ENCODE measurements at regions not wholly inside any gene's neighbourhood (a gene's known extent, or its start where the extent isn't known, plus 50 kb on each side); places are given as distances from the start of the nearest gene placed in this dataset.

DNA sequence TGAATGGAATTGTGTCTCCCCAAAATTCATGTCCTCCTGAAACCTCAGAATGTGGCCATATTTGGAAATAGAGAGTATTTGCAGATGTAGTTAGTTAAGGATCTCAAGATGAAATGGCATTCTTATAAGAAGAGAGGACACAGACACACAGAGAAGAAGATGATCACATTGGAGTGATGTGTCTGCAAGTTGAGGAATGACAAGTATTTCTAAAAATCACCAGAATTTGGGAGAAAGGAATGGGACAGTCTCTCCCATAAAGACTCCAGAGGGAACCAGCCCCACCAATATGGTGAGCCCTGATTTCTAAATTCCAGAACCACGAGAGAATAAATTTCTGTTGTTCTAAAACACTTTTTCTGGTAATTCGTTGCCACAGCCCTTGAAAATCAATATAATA, 166.3 kb downstream of the C1D start:
- TF ChIP-seq, protein P1, sequence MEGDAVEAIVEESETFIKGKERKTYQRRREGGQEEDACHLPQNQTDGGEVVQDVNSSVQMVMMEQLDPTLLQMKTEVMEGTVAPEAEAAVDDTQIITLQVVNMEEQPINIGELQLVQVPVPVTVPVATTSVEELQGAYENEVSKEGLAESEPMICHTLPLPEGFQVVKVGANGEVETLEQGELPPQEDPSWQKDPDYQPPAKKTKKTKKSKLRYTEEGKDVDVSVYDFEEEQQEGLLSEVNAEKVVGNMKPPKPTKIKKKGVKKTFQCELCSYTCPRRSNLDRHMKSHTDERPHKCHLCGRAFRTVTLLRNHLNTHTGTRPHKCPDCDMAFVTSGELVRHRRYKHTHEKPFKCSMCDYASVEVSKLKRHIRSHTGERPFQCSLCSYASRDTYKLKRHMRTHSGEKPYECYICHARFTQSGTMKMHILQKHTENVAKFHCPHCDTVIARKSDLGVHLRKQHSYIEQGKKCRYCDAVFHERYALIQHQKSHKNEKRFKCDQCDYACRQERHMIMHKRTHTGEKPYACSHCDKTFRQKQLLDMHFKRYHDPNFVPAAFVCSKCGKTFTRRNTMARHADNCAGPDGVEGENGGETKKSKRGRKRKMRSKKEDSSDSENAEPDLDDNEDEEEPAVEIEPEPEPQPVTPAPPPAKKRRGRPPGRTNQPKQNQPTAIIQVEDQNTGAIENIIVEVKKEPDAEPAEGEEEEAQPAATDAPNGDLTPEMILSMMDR (IDR thresholded peaks at IDR 0.05) = no peak
- no peak for TF ChIP-seq POLR2A (IDR thresholded peaks at IDR 0.05)
